Common myeloid progenitor, CD34-positive (primary cell): ENCODE measurements at regions not wholly inside any gene's neighbourhood (a gene's known extent, or its start where the extent isn't known, plus 50 kb on each side); places are given as distances from the start of the nearest gene placed in this dataset.

Experiments used
- CTCF ChIA-PET: fragments of 350-600 bp; sonication (Branson Sonifier 250); formaldehyde crosslinking; loops from one replicate; lab custom pipeline; 2021; ENCODE audit warnings: antibody characterized with exemption; lab: Charles Lee
- POLR2A ChIA-PET: fragments of 350-600 bp; sonication (Branson Sonifier 250); formaldehyde crosslinking; loops from one replicate; lab custom pipeline; 2021; ENCODE audit warnings: antibody characterized with exemption; lab: Charles Lee
- DNase-seq, 3 donors: peaks; one replicate each; pipeline versions ENCODE4 v3.0.0 to v3.0.0-alpha.2; 2013
- H3K27ac ChIP-seq, 2 experiments: 1 replicate in 1 of 2; 2 replicates in 1 of 2; pipeline ENCODE4 v1.7.0; 2013; ENCODE audit warnings: inconsistent platforms in 2 of 2, low read length in 2 of 2, mild to moderate bottlenecking in 2 of 2, low read depth in 1 of 2, moderate library complexity in 1 of 2; ENCODE audit not compliant: severe bottlenecking in 2 of 2, insufficient read depth in 1 of 2, poor library complexity in 1 of 2
- H3K27me3 ChIP-seq, 5 experiments: replicated peaks in 2 of 5; 1 replicate in 3 of 5; 2 replicates in 2 of 5; pipeline versions ENCODE4 v1.6.1 to v1.7.0; 2013; ENCODE audit warnings: low read length in 4 of 5, mild to moderate bottlenecking in 2 of 5, moderate library complexity in 2 of 5, inconsistent platforms in 1 of 5; ENCODE audit not compliant: insufficient read depth in 5 of 5, control insufficient read depth in 4 of 5
- H3K36me3 ChIP-seq, 4 experiments: 1 replicate in 2 of 4; 2 replicates in 2 of 4; pipeline versions ENCODE4 v1.6.1 to v1.7.0; 2013; ENCODE audit warnings: low read length in 3 of 4, control low read depth in 1 of 4, mild to moderate bottlenecking in 1 of 4; ENCODE audit not compliant: control insufficient read depth in 4 of 4, insufficient read depth in 4 of 4
- H3K4me1 ChIP-seq, 4 experiments: 1 replicate in 3 of 4; 2 replicates in 1 of 4; pipeline versions ENCODE4 v1.6.1 to v1.7.1; 2013; ENCODE audit warnings: low read length in 3 of 4, mild to moderate bottlenecking in 3 of 4, control low read depth in 1 of 4, inconsistent platforms in 1 of 4, moderate library complexity in 1 of 4; ENCODE audit not compliant: control insufficient read depth in 4 of 4, insufficient read depth in 4 of 4; ENCODE audit errors: control extremely low read depth in 1 of 4
- H3K4me3 ChIP-seq, 7 experiments: 1 replicate in 4 of 7; 2 replicates in 3 of 7; pipeline versions ENCODE4 v1.5.1 to v1.7.0; 2013; ENCODE audit warnings: mild to moderate bottlenecking in 7 of 7, low read length in 6 of 7, moderate library complexity in 6 of 7, inconsistent platforms in 2 of 7, low read depth in 2 of 7, control low read depth in 1 of 7; ENCODE audit not compliant: insufficient read depth in 4 of 7, control insufficient read depth in 1 of 7; ENCODE audit errors: extremely low read depth in 1 of 7
- H3K9me3 ChIP-seq, 5 experiments: 1 replicate in 4 of 5; 2 replicates in 1 of 5; pipeline versions ENCODE4 v1.6.1 to v1.7.1; 2013; ENCODE audit warnings: low read length in 4 of 5, mild to moderate bottlenecking in 2 of 5, inconsistent platforms in 1 of 5, low read depth in 1 of 5, moderate library complexity in 1 of 5; ENCODE audit not compliant: control insufficient read depth in 4 of 5, insufficient read depth in 2 of 5; ENCODE audit errors: control extremely low read depth in 1 of 5
- WGBS: methylation state at CpG from one replicate; pipeline ENCODE4 v1.1.5; 2013; ENCODE audit not compliant: insufficient coverage; 5-methylcytosine and 5-hydroxymethylcytosine counted together

DNA sequence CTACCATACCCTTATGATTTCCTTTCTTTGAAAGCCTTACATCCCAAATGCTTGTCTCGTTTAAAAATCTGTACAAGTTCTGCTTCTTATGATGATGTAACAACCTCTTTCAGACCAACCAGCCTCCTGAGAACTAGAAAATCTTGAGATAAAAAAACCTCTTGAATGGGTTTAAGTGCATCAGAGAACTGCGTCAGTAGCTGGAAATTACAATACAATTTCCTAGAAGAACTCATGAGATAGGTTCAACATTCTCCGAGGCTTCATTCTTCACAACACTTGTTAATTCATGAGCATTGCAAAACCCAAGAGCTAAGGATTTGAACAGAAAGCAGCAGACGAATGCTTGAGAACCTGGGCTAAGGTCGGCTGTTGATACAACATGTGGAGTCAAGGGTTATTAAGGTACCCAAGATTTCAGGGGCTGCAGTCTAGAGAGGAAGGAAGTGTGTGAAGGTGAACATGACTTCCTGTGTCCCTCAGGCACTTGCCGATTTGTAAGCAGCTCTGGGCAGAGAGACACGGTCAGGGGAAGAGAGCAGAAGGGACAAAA is 286.0 kb downstream of the ICE1 start:
- no peaks in the 10 kb centered on the region for H3K36me3 ChIP-seq
- H3K9me3 ChIP-seq = no peaks in the 10 kb centered on the region
- no peaks in the 10 kb centered on the region for H3K27me3 ChIP-seq
- ChIA-PET POLR2A (no interaction called here), CTCF (no interaction called here)
- H3K4me1 ChIP-seq = no peaks in the 10 kb centered on the region
- WGBS = 59% methylated on average over 5 of the region's 7 CpGs
- no peak for DNase-seq
- no peak overlapping the region for H3K27ac ChIP-seq
- H3K4me3 ChIP-seq = no peak overlapping the region

DNA sequence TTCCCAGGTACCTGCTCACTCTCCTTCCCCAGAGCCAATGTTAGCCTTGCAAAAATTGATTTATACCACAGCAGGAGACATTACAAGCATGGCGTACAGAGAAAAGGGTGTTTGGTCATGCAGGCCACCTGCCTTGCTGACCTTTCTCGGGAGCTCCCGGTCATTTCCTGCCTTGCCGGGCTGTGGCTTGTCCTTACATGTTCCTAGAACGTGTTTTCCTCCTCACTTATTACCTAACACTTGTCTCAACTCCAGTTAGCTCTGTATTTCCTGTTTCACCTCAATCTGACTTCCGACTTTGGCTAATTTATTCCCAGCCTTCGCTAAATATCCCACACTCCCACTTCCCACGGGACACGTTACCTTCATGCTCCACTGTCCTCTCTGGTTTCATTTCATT is 282.5 kb downstream of the ICE1 start:
- ChIA-PET POLR2A (no interaction called here), CTCF (no interaction called here)
- 30% methylated on average over 7 of the region's 9 CpGs for WGBS
- H3K27me3 ChIP-seq = no peaks in the 10 kb centered on the region
- H3K9me3 ChIP-seq = no peaks in the 10 kb centered on the region
- no peak overlapping the region for H3K4me3 ChIP-seq
- H3K4me1 ChIP-seq = no peaks in the 10 kb centered on the region
- no peaks in the 10 kb centered on the region for H3K36me3 ChIP-seq
- DNase-seq = no peak
- H3K27ac ChIP-seq = no peak overlapping the region

DNA sequence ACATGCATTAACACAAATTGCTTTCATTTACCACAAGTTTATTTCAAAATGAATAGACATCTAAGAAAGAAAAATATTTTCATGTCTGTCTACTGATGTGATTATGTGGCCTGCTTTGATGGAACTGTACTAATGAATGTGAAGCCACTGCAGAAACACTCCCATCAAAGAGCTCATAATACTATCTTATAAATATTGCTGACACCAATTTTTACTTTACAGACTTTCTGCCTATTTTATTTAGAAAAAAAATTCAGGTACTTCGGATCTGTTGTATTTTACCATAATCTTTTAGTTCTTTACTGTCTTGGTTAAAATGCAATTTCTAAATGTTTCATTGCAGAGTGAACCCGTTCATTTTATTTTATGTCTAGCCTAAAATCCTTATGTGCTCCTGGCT is 281.9 kb downstream of the ICE1 start:
- no peak overlapping the region for H3K4me3 ChIP-seq
- no peak overlapping the region for H3K27ac ChIP-seq
- no peaks in the 10 kb centered on the region for H3K9me3 ChIP-seq
- WGBS = 100% methylated on average over 1 of the region's 2 CpGs
- no peaks in the 10 kb centered on the region for H3K36me3 ChIP-seq
- ChIA-PET POLR2A (no interaction called here), CTCF (no interaction called here)
- H3K27me3 ChIP-seq = no peaks in the 10 kb centered on the region
- DNase-seq = no peak
- H3K4me1 ChIP-seq = no peaks in the 10 kb centered on the region

DNA sequence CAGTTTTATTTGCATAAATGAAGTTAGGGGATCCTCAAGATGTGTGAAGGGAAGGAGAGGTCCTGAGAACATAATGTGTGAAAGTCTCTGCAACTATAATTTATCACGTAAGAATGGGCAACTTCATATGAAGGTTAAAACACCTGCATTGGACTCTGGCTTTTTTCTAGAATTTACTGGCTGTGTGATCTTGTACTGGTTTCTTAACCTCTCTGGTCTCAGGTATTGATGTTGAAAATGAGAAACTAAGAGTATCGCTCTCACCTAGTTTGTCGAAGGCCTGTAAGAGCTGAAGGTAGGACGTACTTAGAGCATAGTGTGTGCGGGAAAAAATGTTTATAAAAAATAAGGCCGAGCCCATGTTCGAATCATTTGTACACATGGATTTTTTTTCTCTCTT is 280.5 kb downstream of the ICE1 start:
- no peaks in the 10 kb centered on the region for H3K9me3 ChIP-seq
- H3K27me3 ChIP-seq = no peaks in the 10 kb centered on the region
- no peaks in the 10 kb centered on the region for H3K4me1 ChIP-seq
- H3K4me3 ChIP-seq = no peak overlapping the region
- ChIA-PET POLR2A (no interaction called here), CTCF (no interaction called here)
- H3K27ac ChIP-seq = no peak overlapping the region
- DNase-seq = no peak
- WGBS = 97% methylated on average over 7 of the region's 7 CpGs
- no peaks in the 10 kb centered on the region for H3K36me3 ChIP-seq

DNA sequence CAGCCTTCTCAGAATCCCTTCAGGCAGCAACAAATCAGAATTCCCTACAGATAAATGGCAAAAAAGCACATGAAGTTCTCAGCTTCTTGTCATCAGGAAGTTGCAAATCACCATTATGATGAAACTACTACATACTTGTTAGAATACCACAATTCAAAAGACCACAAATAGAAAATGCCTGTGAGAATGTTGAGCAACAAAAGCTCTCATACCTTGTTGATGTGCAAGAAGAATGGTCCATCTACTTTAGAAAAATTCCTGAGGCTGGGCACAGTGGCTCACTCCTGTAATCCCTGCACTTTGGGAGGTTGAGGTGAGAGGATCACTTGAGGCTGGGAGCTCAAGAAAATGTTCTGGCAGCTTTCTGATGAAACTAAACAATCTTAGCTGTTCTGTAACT is 278.1 kb downstream of the ICE1 start:
- Histone ChIP-seq H3K27ac (no peak overlapping the region), H3K9me3 (peaks cover 0 to 3% (median 0%) of the 10 kb centered on the region in 5 experiments), H3K36me3 (no peaks in the 10 kb centered on the region), H3K4me1 (no peaks in the 10 kb centered on the region), H3K4me3 (no peak overlapping the region), H3K27me3 (no peaks in the 10 kb centered on the region)
- no peak for DNase-seq
- ChIA-PET POLR2A (no interaction called here), CTCF (no interaction called here)

DNA sequence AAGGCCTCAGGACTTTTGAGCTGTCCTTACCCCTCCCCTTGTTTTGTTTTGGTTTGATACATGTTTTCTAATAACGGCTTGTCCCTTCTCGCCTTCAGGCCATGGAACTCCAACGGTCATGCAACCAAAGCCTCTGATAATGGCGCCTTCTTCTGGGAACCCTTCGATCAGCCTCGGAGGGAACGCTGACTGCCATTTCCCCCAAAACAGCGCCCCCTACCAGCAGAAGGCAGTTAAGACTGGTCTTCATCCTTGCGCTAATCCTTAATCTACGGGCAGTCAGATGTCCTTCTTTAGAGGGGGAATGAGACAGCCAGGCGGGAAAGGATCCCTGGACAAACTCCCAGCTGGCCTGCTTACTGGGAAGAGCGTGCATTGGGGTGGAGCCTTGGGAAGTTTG is 276.6 kb downstream of the ICE1 start:
- DNase-seq = no peak
- POLR2A ChIA-PET = no interaction called here
- no peaks in the 10 kb centered on the region for H3K4me1 ChIP-seq
- 97% methylated on average over 9 of the region's 12 CpGs for WGBS
- no peaks in the 10 kb centered on the region for H3K36me3 ChIP-seq
- no peak overlapping the region for H3K4me3 ChIP-seq
- H3K27me3 ChIP-seq = peaks cover 0 to 1% (median 0%) of the 10 kb centered on the region in 5 experiments
- H3K9me3 ChIP-seq = peaks cover 0 to 6% (median 0%) of the 10 kb centered on the region in 5 experiments
- CTCF ChIA-PET = interaction anchor here (1.0 kb wide), 1 partner anchor 8 kb away, joined by 3 read pairs; no protein-coding TSS in a partner anchor
- no peak overlapping the region for H3K27ac ChIP-seq

DNA sequence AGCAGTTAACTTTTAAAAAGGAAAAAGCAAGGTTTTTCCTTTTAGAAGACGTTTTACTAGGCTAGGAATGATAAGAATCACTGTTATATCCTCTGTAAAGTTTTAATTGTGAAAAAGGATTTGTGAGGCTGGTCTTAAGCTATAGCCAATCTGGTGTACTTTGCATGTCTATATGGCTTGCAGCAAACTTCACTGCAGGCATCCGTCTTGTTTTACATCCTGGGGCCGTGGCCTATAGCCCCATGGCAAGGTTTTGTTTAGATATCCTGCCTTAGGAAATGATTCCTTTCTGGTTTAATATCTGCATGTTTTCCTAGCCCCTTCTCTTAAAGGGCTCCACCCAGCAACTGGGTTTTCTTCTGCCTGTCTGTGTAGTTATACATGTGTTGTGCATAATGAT is 272.8 kb downstream of the ICE1 start:
- no peak for DNase-seq
- Histone ChIP-seq H3K27me3 (peaks cover 0 to 2% (median 0%) of the 10 kb centered on the region in 5 experiments), H3K9me3 (peaks cover 0 to 6% (median 0%) of the 10 kb centered on the region in 5 experiments), H3K27ac (no peak overlapping the region), H3K36me3 (no peaks in the 10 kb centered on the region), H3K4me3 (no peak overlapping the region), H3K4me1 (no peaks in the 10 kb centered on the region)
- WGBS = 40% methylated on average over 3 of the region's 3 CpGs
- ChIA-PET POLR2A (no interaction called here), CTCF (no interaction called here)
